Peyer's patch (tissue), 4 donors: ENCODE measurements at regions not wholly inside any gene's neighbourhood (a gene's known extent, or its start where the extent isn't known, plus 50 kb on each side); places are given as distances from the start of the nearest gene placed in this dataset.

Source experiments
- CTCF ChIP-seq, 6 experiments: fragments of 450-650 bp in 4 of 6; fragments of 200-600 bp in 2 of 6; sonication (generic) in 1 of 6; IDR thresholded peaks; one replicate each; pipeline ENCODE4 v1.5.1; 2017 to 2019; ENCODE audit warnings: antibody characterized with exemption in 6 of 6, mild to moderate bottlenecking in 3 of 6, moderate library complexity in 1 of 6
- POLR2A ChIP-seq, 2 donors: fragments of 450-650 bp; IDR thresholded peaks; one replicate each; pipeline ENCODE4 v1.5.1; 2017; ENCODE audit warnings: antibody characterized with exemption in 2 of 2, mild to moderate bottlenecking in 2 of 2, moderate library complexity in 2 of 2

- TF ChIP-seq CTCF (IDR thresholded peaks at IDR 0.05) (no peak), POLR2A (IDR thresholded peaks at IDR 0.05) (no peak)
Measured at GRCh38 chr2:42971947-42972736, 179.8 kb upstream of the HAAO start.
